Activated naive CD8-positive, alpha-beta T cell treated with anti-CD3 and anti-CD28 coated beads, Interleukin-2, amount 10 ng/mL, durations not matched to agents 7 days and 5 days (primary cell): ENCODE measurements at regions not wholly inside any gene's neighbourhood (a gene's known extent, or its start where the extent isn't known, plus 50 kb on each side); places are given as distances from the start of the nearest gene placed in this dataset.
A peak's percentile ranks its signal among the peaks of the same experiment; 100 is the strongest.
"Not testable (repeated sequence)": the region's sequence is repeated elsewhere in the genome, so short reads cannot be mapped to it uniquely, and the experiment has no call there.

ENCODE experiments used
- ATAC-seq: fragments of 150-1000 bp; cut with Tn5 transposase; one replicate; pipeline ENCODE4 v1.10.0; 2021; ENCODE audit warnings: low read depth, moderate library complexity
- POLR2A ChIA-PET: fragments of 350-600 bp; sonication (Branson Sonifier 250); formaldehyde crosslinking; loops from one replicate; lab custom pipeline; 2021; ENCODE audit warnings: antibody characterized with exemption; lab: Charles Lee
- DNase-seq: peaks from one replicate; pipeline ENCODE4 v3.0.0; 2021
- H3K27ac Mint-ChIP-seq: one replicate; pipeline ENCODE4 v1.8.0; 2022; ENCODE audit warnings: mild to moderate bottlenecking, mixed read lengths
- H3K27me3 Mint-ChIP-seq: one replicate; pipeline ENCODE4 v1.8.0; 2022; ENCODE audit warnings: mild to moderate bottlenecking, moderate library complexity, mixed read lengths
- H3K36me3 Mint-ChIP-seq: one replicate; pipeline ENCODE4 v1.8.0; 2021; ENCODE audit warnings: mild to moderate bottlenecking, mixed read lengths
- H3K4me1 Mint-ChIP-seq: one replicate; pipeline ENCODE4 v1.8.0; 2021; ENCODE audit warnings: mixed read lengths
- H3K4me3 Mint-ChIP-seq: one replicate; pipeline ENCODE4 v1.8.0; 2022; ENCODE audit warnings: mild to moderate bottlenecking, moderate library complexity, mixed read lengths
- H3K9me3 Mint-ChIP-seq: one replicate; pipeline ENCODE4 v1.8.0; 2021; ENCODE audit warnings: mixed read lengths

GRCh38 chr15:26082221-26083109, 219.3 kb upstream of the ATP10A start:
- H3K27me3 Mint-ChIP-seq, result peaks cover 3% of the 10 kb centered on the region
- peak; percentile 99 for ATAC-seq

GRCh38 chr15:26081758-26082220, 218.7 kb upstream of the ATP10A start:
- ATAC-seq (no peak), DNase-seq (no peak)
- POLR2A ChIA-PET, result no interaction called here
- peaks cover 3% of the 10 kb centered on the region for H3K27me3 Mint-ChIP-seq
- H3K36me3 Mint-ChIP-seq, result no peaks in the 10 kb centered on the region
- no peaks in the 10 kb centered on the region for H3K9me3 Mint-ChIP-seq
- H3K4me1 Mint-ChIP-seq, result peaks cover 18% of the 10 kb centered on the region
- peak overlapping the region; percentile 92 for H3K4me3 Mint-ChIP-seq
- peak overlapping the region; percentile 92 for H3K27ac Mint-ChIP-seq

More at GRCh38 chr15:26082221-26083109, 219.3 kb upstream of the ATP10A start:
- peak overlapping the region; percentile 92 for H3K4me3 Mint-ChIP-seq
- no peaks in the 10 kb centered on the region for H3K36me3 Mint-ChIP-seq
- no peaks in the 10 kb centered on the region for H3K9me3 Mint-ChIP-seq
- peak overlapping the region; percentile 92 for H3K27ac Mint-ChIP-seq
- peak; percentile 93 for DNase-seq
- POLR2A ChIA-PET, result interaction anchor here (0.7 kb wide), 1 partner anchor 744 kb away, joined by 3 read pairs; no protein-coding TSS in a partner anchor
- peaks cover 18% of the 10 kb centered on the region for H3K4me1 Mint-ChIP-seq

- H3K9me3 Mint-ChIP-seq, result no peaks in the 10 kb centered on the region
- no peak overlapping the region for H3K27ac Mint-ChIP-seq
- POLR2A ChIA-PET, result no interaction called here
- DNase-seq (no peak), ATAC-seq (no peak)
- H3K27me3 Mint-ChIP-seq, result peaks cover 3% of the 10 kb centered on the region
- no peaks in the 10 kb centered on the region for H3K36me3 Mint-ChIP-seq
- H3K4me3 Mint-ChIP-seq, result no peak overlapping the region
- H3K4me1 Mint-ChIP-seq, result no peaks in the 10 kb centered on the region
Measured at GRCh38 chr15:26075770-26076169, 212.6 kb upstream of the ATP10A start.

GRCh38 chr15:26073430-26074333, 210.6 kb upstream of the ATP10A start:
- ATAC-seq (no peak), DNase-seq (no peak)
- Mint-ChIP-seq H3K27ac (no peak overlapping the region), H3K36me3 (no peaks in the 10 kb centered on the region), H3K27me3 (peaks cover 9% of the 10 kb centered on the region), H3K4me3 (no peak overlapping the region), H3K4me1 (no peaks in the 10 kb centered on the region), H3K9me3 (no peaks in the 10 kb centered on the region)
- POLR2A ChIA-PET, result no interaction called here

DNA sequence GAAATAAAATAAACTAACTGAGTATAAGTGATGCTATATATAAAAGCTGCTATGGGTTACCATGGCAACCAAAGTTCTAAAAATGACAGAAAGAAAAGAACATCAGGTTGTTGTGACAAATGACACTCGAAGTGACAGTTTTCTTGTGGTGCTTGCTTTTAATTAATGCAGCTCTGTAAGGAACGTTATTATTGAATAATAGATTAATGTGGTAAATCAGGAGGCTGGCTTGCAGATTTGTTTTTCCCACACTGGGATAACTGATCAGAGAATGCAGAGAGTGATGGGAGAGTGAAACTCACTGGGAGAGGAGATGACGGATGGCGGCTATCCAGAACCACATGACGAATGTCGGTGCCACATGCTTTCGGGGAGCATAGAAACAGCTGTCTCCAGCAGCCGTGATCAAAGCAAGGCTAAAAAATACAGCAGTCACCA, 207.0 kb upstream of the ATP10A start:
- POLR2A ChIA-PET, result no interaction called here
- ATAC-seq (no peak), DNase-seq (no peak)
- H3K9me3 Mint-ChIP-seq, result no peaks in the 10 kb centered on the region
- H3K27me3 Mint-ChIP-seq, result peaks cover 10% of the 10 kb centered on the region
- H3K27ac Mint-ChIP-seq, result no peak overlapping the region
- no peaks in the 10 kb centered on the region for H3K36me3 Mint-ChIP-seq
- H3K4me1 Mint-ChIP-seq, result no peaks in the 10 kb centered on the region
- no peak overlapping the region for H3K4me3 Mint-ChIP-seq

GRCh38 chr15:26069231-26069641, 206.1 kb upstream of the ATP10A start:
- Mint-ChIP-seq H3K27ac (no peak overlapping the region), H3K9me3 (no peaks in the 10 kb centered on the region), H3K4me3 (no peak overlapping the region), H3K27me3 (peaks cover 10% of the 10 kb centered on the region), H3K36me3 (no peaks in the 10 kb centered on the region), H3K4me1 (no peaks in the 10 kb centered on the region)
- POLR2A ChIA-PET, result no interaction called here
- ATAC-seq (no peak), DNase-seq (no peak)

DNA sequence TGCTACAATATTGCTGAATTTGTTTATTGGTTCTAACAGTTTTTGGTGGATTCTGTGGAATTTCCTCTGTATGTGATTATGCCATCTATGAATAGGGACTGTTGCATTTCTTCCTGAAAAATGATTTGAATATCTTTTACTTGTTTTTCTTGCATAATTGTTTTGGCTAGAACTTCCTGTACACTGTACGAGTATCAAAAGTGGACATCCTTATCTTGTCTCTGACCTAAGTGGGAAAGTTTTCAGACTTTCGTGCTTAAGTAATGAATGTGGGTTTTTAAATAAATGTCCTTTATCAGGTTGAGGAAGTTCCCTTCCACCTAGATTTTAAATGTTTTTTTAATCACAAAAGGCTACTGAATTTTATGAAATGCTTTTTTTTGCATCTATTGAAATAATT, 203.8 kb upstream of the ATP10A start:
- no peaks in the 10 kb centered on the region for H3K9me3 Mint-ChIP-seq
- H3K36me3 Mint-ChIP-seq, result no peaks in the 10 kb centered on the region
- DNase-seq (no peak), ATAC-seq (no peak)
- no peak overlapping the region for H3K4me3 Mint-ChIP-seq
- POLR2A ChIA-PET, result no interaction called here
- no peak overlapping the region for H3K27ac Mint-ChIP-seq
- no peaks in the 10 kb centered on the region for H3K4me1 Mint-ChIP-seq
- peaks cover 10% of the 10 kb centered on the region for H3K27me3 Mint-ChIP-seq

GRCh38 chr15:26065723-26066122, 202.6 kb upstream of the ATP10A start:
- Mint-ChIP-seq H3K4me1 (no peaks in the 10 kb centered on the region), H3K36me3 (no peaks in the 10 kb centered on the region), H3K9me3 (no peaks in the 10 kb centered on the region), H3K27ac (no peak overlapping the region), H3K4me3 (no peak overlapping the region), H3K27me3 (peaks cover 10% of the 10 kb centered on the region)
- ATAC-seq (no peak), DNase-seq (no peak)
- POLR2A ChIA-PET, result no interaction called here

DNA sequence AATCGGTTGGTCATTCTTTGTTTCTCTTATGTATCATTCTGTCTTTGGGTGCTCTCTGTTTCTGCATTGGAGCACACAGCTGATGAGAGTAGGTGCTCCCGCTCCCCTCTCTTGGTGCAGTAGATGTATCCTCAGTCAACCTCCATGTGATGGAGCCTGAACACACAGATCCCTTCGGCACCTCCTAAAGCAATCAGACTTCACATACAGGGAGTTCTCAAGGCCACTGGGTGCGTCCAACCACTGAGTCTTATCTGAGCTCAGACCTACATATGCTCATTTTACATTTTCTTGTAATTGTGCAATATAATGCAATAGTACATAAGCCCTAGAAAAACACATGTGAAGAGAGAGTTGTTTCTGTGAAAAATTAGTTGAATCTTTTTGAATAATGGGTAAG, 198.1 kb upstream of the ATP10A start:
- DNase-seq (no peak), ATAC-seq (no peak)
- Mint-ChIP-seq H3K27ac (no peak overlapping the region), H3K4me3 (no peak overlapping the region), H3K4me1 (no peaks in the 10 kb centered on the region), H3K36me3 (no peaks in the 10 kb centered on the region), H3K9me3 (no peaks in the 10 kb centered on the region), H3K27me3 (peaks cover 3% of the 10 kb centered on the region)
- POLR2A ChIA-PET, result no interaction called here

- POLR2A ChIA-PET, H3K4me3 Mint-ChIP-seq, H3K27ac Mint-ChIP-seq, DNase-seq, H3K9me3 Mint-ChIP-seq, ATAC-seq, H3K36me3 Mint-ChIP-seq, H3K4me1 Mint-ChIP-seq, H3K27me3 Mint-ChIP-seq: not testable (repeated sequence)
Measured at GRCh38 chr15:26056766-26057165, 193.6 kb upstream of the ATP10A start.

GRCh38 chr15:26051761-26052675, 188.9 kb upstream of the ATP10A start:
- Mint-ChIP-seq H3K36me3 (no peaks in the 10 kb centered on the region), H3K9me3 (no peaks in the 10 kb centered on the region), H3K4me3 (no peak overlapping the region), H3K4me1 (no peaks in the 10 kb centered on the region), H3K27ac (no peak overlapping the region), H3K27me3 (peaks cover 6% of the 10 kb centered on the region)
- DNase-seq (no peak), ATAC-seq (no peak)
- POLR2A ChIA-PET, result no interaction called here

GRCh38 chr15:26050984-26051383, 187.9 kb upstream of the ATP10A start:
- Mint-ChIP-seq H3K27ac (no peak overlapping the region), H3K9me3 (no peaks in the 10 kb centered on the region), H3K4me3 (no peak overlapping the region), H3K27me3 (peaks cover 6% of the 10 kb centered on the region), H3K36me3 (no peaks in the 10 kb centered on the region), H3K4me1 (no peaks in the 10 kb centered on the region)
- POLR2A ChIA-PET, result no interaction called here
- ATAC-seq (no peak), DNase-seq (no peak)
